GM23338 (cell line): ENCODE measurements at regions not wholly inside any gene's neighbourhood (a gene's known extent, or its start where the extent isn't known, plus 50 kb on each side); places are given as distances from the start of the nearest gene placed in this dataset.

Source experiments
- TF ChIP-seq, protein P1 (sequence below), 2 experiments: fragments of 200-600 bp in 1 of 2; sonication (generic) in 1 of 2; conservative IDR thresholded peaks; 2 replicates each; pipeline versions ENCODE4 v1.5.1 to v1.6.1; 2016 to 2017; ENCODE audit warnings: antibody characterized with exemption in 2 of 2, low read depth in 2 of 2, mild to moderate bottlenecking in 2 of 2, moderate library complexity in 1 of 2
- TF ChIP-seq, protein P2 (sequence below): IDR thresholded peaks from one replicate; pipeline ENCODE4 v1.6.1; 2018; ENCODE audit warnings: antibody characterized with exemption; ENCODE audit not compliant: unreplicated experiment

DNA sequence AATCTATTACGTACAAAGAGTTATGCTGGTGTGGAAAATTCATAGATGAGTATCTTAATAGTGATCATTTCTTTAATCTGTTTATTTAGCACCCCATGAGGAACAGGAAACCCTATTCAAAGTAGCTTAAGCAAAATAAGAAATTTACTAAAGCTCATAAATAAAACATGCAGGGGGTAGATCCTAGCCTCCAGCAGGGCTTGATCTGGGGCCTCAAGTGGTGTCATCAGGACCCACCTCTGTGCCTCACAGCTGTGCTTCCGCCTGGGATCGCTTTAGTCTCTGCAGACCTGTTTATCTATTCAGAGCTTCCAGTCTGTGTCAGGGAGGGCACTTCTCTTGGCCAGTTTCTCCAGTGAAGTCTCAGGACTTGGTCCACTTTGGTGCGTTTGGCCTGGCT lies 171.0 kb upstream of the SLC24A5 start:
- TF ChIP-seq, protein P1, sequence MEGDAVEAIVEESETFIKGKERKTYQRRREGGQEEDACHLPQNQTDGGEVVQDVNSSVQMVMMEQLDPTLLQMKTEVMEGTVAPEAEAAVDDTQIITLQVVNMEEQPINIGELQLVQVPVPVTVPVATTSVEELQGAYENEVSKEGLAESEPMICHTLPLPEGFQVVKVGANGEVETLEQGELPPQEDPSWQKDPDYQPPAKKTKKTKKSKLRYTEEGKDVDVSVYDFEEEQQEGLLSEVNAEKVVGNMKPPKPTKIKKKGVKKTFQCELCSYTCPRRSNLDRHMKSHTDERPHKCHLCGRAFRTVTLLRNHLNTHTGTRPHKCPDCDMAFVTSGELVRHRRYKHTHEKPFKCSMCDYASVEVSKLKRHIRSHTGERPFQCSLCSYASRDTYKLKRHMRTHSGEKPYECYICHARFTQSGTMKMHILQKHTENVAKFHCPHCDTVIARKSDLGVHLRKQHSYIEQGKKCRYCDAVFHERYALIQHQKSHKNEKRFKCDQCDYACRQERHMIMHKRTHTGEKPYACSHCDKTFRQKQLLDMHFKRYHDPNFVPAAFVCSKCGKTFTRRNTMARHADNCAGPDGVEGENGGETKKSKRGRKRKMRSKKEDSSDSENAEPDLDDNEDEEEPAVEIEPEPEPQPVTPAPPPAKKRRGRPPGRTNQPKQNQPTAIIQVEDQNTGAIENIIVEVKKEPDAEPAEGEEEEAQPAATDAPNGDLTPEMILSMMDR (conservative IDR thresholded peaks at IDR 0.05; ENCODE audit: low read depth in 2 of 2): no peak
- TF ChIP-seq, protein P2, sequence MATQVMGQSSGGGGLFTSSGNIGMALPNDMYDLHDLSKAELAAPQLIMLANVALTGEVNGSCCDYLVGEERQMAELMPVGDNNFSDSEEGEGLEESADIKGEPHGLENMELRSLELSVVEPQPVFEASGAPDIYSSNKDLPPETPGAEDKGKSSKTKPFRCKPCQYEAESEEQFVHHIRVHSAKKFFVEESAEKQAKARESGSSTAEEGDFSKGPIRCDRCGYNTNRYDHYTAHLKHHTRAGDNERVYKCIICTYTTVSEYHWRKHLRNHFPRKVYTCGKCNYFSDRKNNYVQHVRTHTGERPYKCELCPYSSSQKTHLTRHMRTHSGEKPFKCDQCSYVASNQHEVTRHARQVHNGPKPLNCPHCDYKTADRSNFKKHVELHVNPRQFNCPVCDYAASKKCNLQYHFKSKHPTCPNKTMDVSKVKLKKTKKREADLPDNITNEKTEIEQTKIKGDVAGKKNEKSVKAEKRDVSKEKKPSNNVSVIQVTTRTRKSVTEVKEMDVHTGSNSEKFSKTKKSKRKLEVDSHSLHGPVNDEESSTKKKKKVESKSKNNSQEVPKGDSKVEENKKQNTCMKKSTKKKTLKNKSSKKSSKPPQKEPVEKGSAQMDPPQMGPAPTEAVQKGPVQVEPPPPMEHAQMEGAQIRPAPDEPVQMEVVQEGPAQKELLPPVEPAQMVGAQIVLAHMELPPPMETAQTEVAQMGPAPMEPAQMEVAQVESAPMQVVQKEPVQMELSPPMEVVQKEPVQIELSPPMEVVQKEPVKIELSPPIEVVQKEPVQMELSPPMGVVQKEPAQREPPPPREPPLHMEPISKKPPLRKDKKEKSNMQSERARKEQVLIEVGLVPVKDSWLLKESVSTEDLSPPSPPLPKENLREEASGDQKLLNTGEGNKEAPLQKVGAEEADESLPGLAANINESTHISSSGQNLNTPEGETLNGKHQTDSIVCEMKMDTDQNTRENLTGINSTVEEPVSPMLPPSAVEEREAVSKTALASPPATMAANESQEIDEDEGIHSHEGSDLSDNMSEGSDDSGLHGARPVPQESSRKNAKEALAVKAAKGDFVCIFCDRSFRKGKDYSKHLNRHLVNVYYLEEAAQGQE: no peak
